HG03135 (cell line): ENCODE measurements at regions not wholly inside any gene's neighbourhood (a gene's known extent, or its start where the extent isn't known, plus 50 kb on each side); places are given as distances from the start of the nearest gene placed in this dataset.
"Not testable (repeated sequence)": the region's sequence is repeated elsewhere in the genome, so short reads cannot be mapped to it uniquely, and the experiment has no call there.

Experiments
- ATAC-seq: cut with Tn5 transposase; IDR thresholded peaks from one replicate; pipeline ENCODE4 v1.9.1; 2021; ENCODE audit warnings: mild to moderate bottlenecking, moderate library complexity; ENCODE audit not compliant: unreplicated experiment

GRCh38 chr14:98923596-98923995 is 348.4 kb downstream of the BCL11B start:
- no peak for ATAC-seq

- ATAC-seq, result no peak
These were observed 348.0 kb downstream of the BCL11B start for GRCh38 chr14:98924046-98924445.

- ATAC-seq, result no peak
These were observed 346.5 kb downstream of the BCL11B start for GRCh38 chr14:98925354-98926040.

- no peak for ATAC-seq
These were observed 345.9 kb downstream of the BCL11B start for GRCh38 chr14:98926146-98926545.

GRCh38 chr14:98926801-98927200 is 345.2 kb downstream of the BCL11B start:
- no peak for ATAC-seq

GRCh38 chr14:98927986-98928385 is 344.0 kb downstream of the BCL11B start:
- ATAC-seq, result no peak

GRCh38 chr14:98928418-98928817 is 343.6 kb downstream of the BCL11B start:
- no peak for ATAC-seq

- no peak for ATAC-seq
These were observed 340.9 kb downstream of the BCL11B start for GRCh38 chr14:98931126-98931525.

GRCh38 chr14:98931911-98932310 is 340.1 kb downstream of the BCL11B start:
- ATAC-seq, result no peak

- ATAC-seq, result no peak
These were observed 339.3 kb downstream of the BCL11B start for GRCh38 chr14:98932431-98933325.

- not testable (repeated sequence) for ATAC-seq
These were observed 337.4 kb downstream of the BCL11B start for GRCh38 chr14:98934569-98934968.

- ATAC-seq, result no peak
These were observed 336.1 kb downstream of the BCL11B start for GRCh38 chr14:98935921-98936320.

- ATAC-seq, result no peak
These were observed 335.0 kb downstream of the BCL11B start for GRCh38 chr14:98937021-98937420.

GRCh38 chr14:98937712-98938505 is 334.1 kb downstream of the BCL11B start:
- no peak for ATAC-seq

GRCh38 chr14:98940693-98941437 is 331.1 kb downstream of the BCL11B start:
- ATAC-seq, result no peak

GRCh38 chr14:98941481-98941880 is 330.5 kb downstream of the BCL11B start:
- ATAC-seq, result no peak

GRCh38 chr14:98943907-98944306 is 328.1 kb downstream of the BCL11B start:
- no peak for ATAC-seq

GRCh38 chr14:98944989-98945388 is 327.0 kb downstream of the BCL11B start:
- ATAC-seq, result no peak

GRCh38 chr14:98945611-98946570 is 326.1 kb downstream of the BCL11B start:
- no peak for ATAC-seq
